NCI-H460 (cell line): ENCODE measurements at regions not wholly inside any gene's neighbourhood (a gene's known extent, or its start where the extent isn't known, plus 50 kb on each side); places are given as distances from the start of the nearest gene placed in this dataset.

Source experiments
- DNase-seq: peaks from one replicate; pipeline ENCODE4 v3.0.0-alpha.2; 2016; ENCODE audit warnings: low read depth; ENCODE audit errors: extremely low read depth

- DNase-seq, result no peak
Observed at GRCh38 chr22:48798281-48799226, 1029.1 kb downstream of the BRD1 start.

- DNase-seq, result no peak
Observed at GRCh38 chr22:48797731-48798130, 1029.9 kb downstream of the BRD1 start.

GRCh38 chr22:48796310-48797015, 1031.2 kb downstream of the BRD1 start:
- DNase-seq, result no peak

GRCh38 chr22:48795664-48796063, 1032.0 kb downstream of the BRD1 start:
- no peak for DNase-seq

GRCh38 chr22:48794906-48795305, 1032.8 kb downstream of the BRD1 start:
- no peak for DNase-seq

- DNase-seq, result no peak
Observed at GRCh38 chr22:48793949-48794348, 1033.7 kb downstream of the BRD1 start.

- no peak for DNase-seq
Observed at GRCh38 chr22:48786679-48786996, 1041.0 kb downstream of the BRD1 start.

- DNase-seq, result no peak
Observed at GRCh38 chr22:48785792-48786678, 1041.6 kb downstream of the BRD1 start.

GRCh38 chr22:48784701-48785503, 1042.8 kb downstream of the BRD1 start:
- DNase-seq, result no peak

- DNase-seq, result no peak
Observed at GRCh38 chr22:48783821-48784266, 1043.8 kb downstream of the BRD1 start.

- DNase-seq, result peak; percentile 1
Observed at GRCh38 chr22:48782811-48783511, 1044.7 kb downstream of the BRD1 start.

- DNase-seq, result no peak
Observed at GRCh38 chr22:48782326-48782725, 1045.3 kb downstream of the BRD1 start.

- DNase-seq, result no peak
Observed at GRCh38 chr22:48781868-48782267, 1045.8 kb downstream of the BRD1 start.

GRCh38 chr22:48781391-48781790, 1046.3 kb downstream of the BRD1 start:
- no peak for DNase-seq

- DNase-seq, result no peak
Observed at GRCh38 chr22:48780597-48781277, 1046.9 kb downstream of the BRD1 start.

- no peak for DNase-seq
Observed at GRCh38 chr22:48779661-48780596, 1047.7 kb downstream of the BRD1 start.

GRCh38 chr22:48779211-48779643, 1048.4 kb downstream of the BRD1 start:
- no peak for DNase-seq
